Pons (tissue), 1 donor: ENCODE measurements at regions not wholly inside any gene's neighbourhood (a gene's known extent, or its start where the extent isn't known, plus 50 kb on each side); places are given as distances from the start of the nearest gene placed in this dataset.

Experiments
- DNase-seq: peaks from one replicate; pipeline ENCODE4 v3.0.0-alpha.2; 2016; ENCODE audit warnings: low spot score

- no peak for DNase-seq
Measured at GRCh38 chr3:40817017-40817416, 292.3 kb downstream of the ZNF621 start.

- DNase-seq, result no peak
Measured at GRCh38 chr3:40821315-40821714, 296.6 kb downstream of the ZNF621 start.

GRCh38 chr3:40827226-40827625, 302.5 kb downstream of the ZNF621 start:
- DNase-seq, result no peak

GRCh38 chr3:40827942-40828688, 303.4 kb downstream of the ZNF621 start:
- no peak for DNase-seq

- no peak for DNase-seq
Measured at GRCh38 chr3:40828741-40829415, 304.1 kb downstream of the ZNF621 start.

- no peak for DNase-seq
Measured at GRCh38 chr3:40829876-40830275, 305.1 kb downstream of the ZNF621 start.

GRCh38 chr3:40837300-40837699, 312.5 kb downstream of the ZNF621 start:
- DNase-seq, result no peak

GRCh38 chr3:40841131-40841530, 316.4 kb downstream of the ZNF621 start:
- DNase-seq, result no peak

GRCh38 chr3:40841570-40842109, 316.9 kb downstream of the ZNF621 start:
- DNase-seq, result no peak

- DNase-seq, result no peak
Measured at GRCh38 chr3:40842714-40843113, 318.0 kb downstream of the ZNF621 start.

- DNase-seq, result no peak
Measured at GRCh38 chr3:40843208-40843624, 318.5 kb downstream of the ZNF621 start.

- no peak for DNase-seq
Measured at GRCh38 chr3:40843851-40844548, 319.2 kb downstream of the ZNF621 start.

GRCh38 chr3:40844896-40845295, 320.1 kb downstream of the ZNF621 start:
- DNase-seq, result no peak

GRCh38 chr3:40845447-40845846, 320.7 kb downstream of the ZNF621 start:
- no peak for DNase-seq

- DNase-seq, result no peak
Measured at GRCh38 chr3:40845916-40846315, 321.2 kb downstream of the ZNF621 start.

GRCh38 chr3:40846451-40846850, 321.7 kb downstream of the ZNF621 start:
- no peak for DNase-seq

GRCh38 chr3:40847551-40847992, 322.8 kb downstream of the ZNF621 start:
- DNase-seq, result peak; percentile 22

GRCh38 chr3:40848421-40848820, 323.7 kb downstream of the ZNF621 start:
- no peak for DNase-seq

- DNase-seq, result no peak
Measured at GRCh38 chr3:40850861-40851260, 326.1 kb downstream of the ZNF621 start.

GRCh38 chr3:40851836-40852235, 327.1 kb downstream of the ZNF621 start:
- DNase-seq, result no peak

- no peak for DNase-seq
Measured at GRCh38 chr3:40852712-40853111, 328.0 kb downstream of the ZNF621 start.

GRCh38 chr3:40853474-40853873, 328.7 kb downstream of the ZNF621 start:
- DNase-seq, result no peak

GRCh38 chr3:40855871-40856270, 331.1 kb downstream of the ZNF621 start:
- DNase-seq, result no peak
